ENCODE measurements at regions not wholly inside any gene's neighbourhood (a gene's known extent, or its start where the extent isn't known, plus 50 kb on each side); places are given as distances from the start of the nearest gene placed in this dataset.
"Not testable (repeated sequence)": the region's sequence is repeated elsewhere in the genome, so short reads cannot be mapped to it uniquely, and the experiment has no call there.

DNA sequence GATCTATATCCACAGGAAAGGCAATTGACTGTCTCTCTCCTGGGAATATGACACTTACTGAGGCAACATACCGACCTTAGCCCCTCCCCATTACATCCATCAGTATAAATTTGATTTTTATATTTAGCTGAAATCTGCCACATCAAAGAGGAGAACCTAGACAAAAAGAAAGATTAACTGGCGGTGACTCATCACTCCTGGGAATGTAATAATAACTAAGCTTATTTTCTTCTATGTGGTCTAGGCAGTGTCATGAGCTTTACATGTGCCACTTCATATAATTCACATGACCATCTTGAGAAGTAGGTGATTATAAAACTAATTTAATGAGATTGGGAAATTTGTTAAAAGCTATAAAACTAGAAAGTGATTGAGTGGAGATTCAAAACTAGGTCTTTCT, 520.0 kb upstream of the HS3ST5 start:
- DNase-seq (ENCODE audit: low read depth in 4 of 4, low spot score in 3 of 4) = no peak

DNA sequence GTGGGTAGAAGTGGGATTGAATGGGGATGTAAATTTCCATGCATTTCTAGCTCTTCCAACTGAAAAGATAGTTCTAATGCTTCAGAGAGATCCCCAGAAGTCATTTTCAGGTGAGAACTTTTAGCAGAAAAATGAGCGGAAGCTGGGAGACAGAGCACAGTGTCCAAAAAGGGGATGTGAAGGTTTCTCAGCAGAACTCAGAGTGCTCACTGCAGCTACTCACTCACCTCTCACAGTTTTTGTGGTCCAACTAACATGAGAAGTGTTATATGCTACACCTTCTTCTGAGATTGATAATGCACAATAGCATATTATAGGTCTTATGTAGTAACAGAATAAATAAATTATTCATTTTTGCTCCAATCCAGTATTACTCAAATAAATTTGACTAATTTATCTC, 519.2 kb upstream of the HS3ST5 start:
- no peak for DNase-seq (ENCODE audit: low read depth in 4 of 4, low spot score in 3 of 4)

- DNase-seq (ENCODE audit: low read depth in 4 of 4, low spot score in 3 of 4) = no peak
These were observed 501.5 kb upstream of the HS3ST5 start for GRCh38 chr6:114844359-114844758.

DNA sequence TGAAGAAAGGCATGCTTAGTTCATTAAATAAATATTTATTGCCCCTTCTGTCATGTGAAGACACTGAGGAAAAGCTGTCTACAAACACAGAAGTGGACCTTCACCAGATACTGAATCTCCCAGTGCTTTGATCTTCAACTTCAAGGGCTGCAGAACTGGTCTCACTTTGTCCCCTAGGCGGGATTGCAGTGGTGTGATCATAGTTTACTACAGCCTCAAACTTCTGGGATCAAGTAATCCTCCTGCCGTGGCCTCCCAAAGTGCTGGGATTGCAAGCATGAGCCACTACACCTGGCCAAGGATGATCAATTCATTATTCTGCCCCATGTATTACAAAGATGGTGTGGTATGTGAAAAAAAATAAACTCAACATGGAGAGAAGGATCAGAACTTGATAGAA, 496.2 kb upstream of the HS3ST5 start:
- no peak for DNase-seq (ENCODE audit: low read depth in 4 of 4, low spot score in 3 of 4)

- DNase-seq (ENCODE audit: low read depth in 4 of 4, low spot score in 3 of 4) = no peak
These were observed 490.4 kb upstream of the HS3ST5 start for GRCh38 chr6:114833211-114833610.

GRCh38 chr6:114830515-114830914, 487.7 kb upstream of the HS3ST5 start:
- DNase-seq (ENCODE audit: low read depth in 4 of 4, low spot score in 3 of 4) = no peak

GRCh38 chr6:114827135-114827534, 484.3 kb upstream of the HS3ST5 start:
- no peak for DNase-seq (ENCODE audit: low read depth in 4 of 4, low spot score in 3 of 4)

- no peak for DNase-seq (ENCODE audit: low read depth in 4 of 4, low spot score in 3 of 4)
These were observed 481.6 kb upstream of the HS3ST5 start for GRCh38 chr6:114824409-114824808.

- no peak for DNase-seq (ENCODE audit: low read depth in 4 of 4, low spot score in 3 of 4)
These were observed 473.9 kb upstream of the HS3ST5 start for GRCh38 chr6:114816678-114817077.

- DNase-seq (ENCODE audit: low read depth in 4 of 4, low spot score in 3 of 4) = no peak
These were observed 467.6 kb upstream of the HS3ST5 start for GRCh38 chr6:114810468-114810867.

DNA sequence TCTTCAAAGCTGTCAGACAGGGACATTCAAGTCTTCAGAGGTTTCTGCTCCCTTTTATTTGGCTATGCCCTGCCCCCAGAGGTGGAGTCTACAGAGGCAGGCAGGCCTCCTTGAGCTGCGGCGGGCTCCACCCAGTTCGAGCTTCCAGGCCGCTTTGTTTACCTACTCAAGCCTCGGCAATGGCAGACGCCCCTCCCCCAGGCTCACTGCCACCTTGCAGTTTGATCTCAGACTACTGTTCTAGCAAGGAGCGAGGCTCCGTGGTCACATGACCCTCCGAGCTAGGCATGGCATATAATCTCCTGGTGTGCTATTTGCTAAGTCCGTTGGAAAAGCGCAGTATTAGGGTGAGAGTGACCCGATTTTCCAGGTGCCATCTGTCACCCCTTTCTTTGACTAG, 462.6 kb upstream of the HS3ST5 start:
- not testable (repeated sequence) for DNase-seq (ENCODE audit: low read depth in 4 of 4, low spot score in 3 of 4)

- no peak for DNase-seq (ENCODE audit: low read depth in 4 of 4, low spot score in 3 of 4)
These were observed 453.8 kb upstream of the HS3ST5 start for GRCh38 chr6:114796576-114796975.

GRCh38 chr6:114793428-114793827, 450.6 kb upstream of the HS3ST5 start:
- DNase-seq (ENCODE audit: low read depth in 4 of 4, low spot score in 3 of 4) = no peak

DNA sequence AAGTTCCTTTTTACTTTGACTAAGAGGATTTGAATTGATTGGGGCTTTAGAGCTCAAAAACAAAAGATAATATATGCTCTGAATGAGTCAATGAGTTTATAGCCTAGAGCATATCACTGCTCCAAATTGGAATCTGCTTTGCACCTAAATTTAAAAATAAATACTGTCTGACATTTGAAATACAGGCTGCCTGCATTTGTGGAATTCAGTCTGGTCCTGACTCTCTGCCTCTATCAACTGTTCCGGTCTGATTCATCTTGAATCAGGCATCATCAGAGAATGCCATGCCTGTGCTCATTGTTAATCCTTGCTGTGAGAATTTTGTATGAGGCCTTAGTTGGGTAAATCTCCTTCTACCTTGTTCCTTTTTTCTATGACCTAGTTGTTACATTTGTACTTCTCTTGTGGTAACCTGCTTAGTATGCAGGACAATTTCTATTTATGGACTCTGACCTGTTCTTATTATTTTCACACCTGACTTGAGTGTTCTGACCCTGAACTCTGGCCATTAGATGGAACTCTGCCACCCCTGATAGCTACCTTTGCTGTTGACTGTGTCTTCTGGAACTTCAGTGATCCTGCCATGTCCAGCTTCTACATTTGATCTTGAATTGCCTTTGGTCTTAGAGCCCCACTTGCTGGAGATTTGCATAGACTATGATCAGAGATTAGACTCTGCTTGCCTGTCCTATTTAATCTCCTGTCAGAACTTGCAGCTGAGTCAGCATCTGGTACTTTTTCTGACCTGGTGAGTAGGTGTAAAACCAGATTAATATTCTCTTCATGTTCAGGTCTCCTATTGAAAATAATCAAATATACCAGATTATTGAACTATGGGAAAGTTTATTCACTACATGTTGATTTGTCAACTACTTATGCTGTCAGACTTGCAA, 442.7 kb upstream of the HS3ST5 start:
- DNase-seq (ENCODE audit: low read depth in 4 of 4, low spot score in 3 of 4) = no peak

DNA sequence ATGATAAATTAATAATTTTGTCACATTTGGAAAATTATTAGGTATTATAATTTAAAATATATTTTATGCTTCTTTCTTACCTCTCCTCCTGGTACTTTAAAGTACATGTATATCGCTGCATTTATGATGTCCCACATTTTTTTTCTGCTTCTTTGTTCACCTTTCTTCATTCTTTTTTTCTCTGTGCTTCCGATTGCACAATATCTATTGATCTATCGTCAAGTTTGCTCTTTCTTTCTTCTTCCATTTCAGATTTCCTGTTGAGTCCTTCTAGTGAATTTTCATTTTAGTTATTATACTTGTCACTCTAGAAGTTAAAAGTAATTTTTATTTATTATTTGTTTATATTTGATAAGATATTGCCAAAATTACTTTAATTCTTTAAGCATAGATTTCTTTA, 441.0 kb upstream of the HS3ST5 start:
- DNase-seq (ENCODE audit: low read depth in 4 of 4, low spot score in 3 of 4) = no peak

- no peak for DNase-seq (ENCODE audit: low read depth in 4 of 4, low spot score in 3 of 4)
These were observed 440.3 kb upstream of the HS3ST5 start for GRCh38 chr6:114783083-114783482.

DNA sequence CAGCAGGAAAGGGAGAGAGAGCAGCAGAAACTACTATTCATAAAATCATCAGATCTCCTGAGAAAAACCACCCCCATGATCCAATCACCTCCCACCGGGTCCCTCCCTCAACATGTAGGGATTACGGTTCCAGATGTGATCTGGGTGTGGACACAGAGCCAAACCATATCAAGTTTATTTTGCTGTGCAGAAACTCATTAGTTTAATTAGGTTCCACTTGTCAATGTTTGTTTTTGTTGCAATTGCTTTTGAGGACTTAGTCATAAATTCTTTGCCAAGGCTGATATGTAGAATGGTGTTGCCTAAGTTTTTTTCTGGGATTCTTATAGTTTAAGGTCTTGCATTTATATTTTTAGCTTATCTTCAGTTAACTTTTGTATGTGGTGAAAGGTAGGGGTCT, 422.0 kb upstream of the HS3ST5 start:
- no peak for DNase-seq (ENCODE audit: low read depth in 4 of 4, low spot score in 3 of 4)

DNA sequence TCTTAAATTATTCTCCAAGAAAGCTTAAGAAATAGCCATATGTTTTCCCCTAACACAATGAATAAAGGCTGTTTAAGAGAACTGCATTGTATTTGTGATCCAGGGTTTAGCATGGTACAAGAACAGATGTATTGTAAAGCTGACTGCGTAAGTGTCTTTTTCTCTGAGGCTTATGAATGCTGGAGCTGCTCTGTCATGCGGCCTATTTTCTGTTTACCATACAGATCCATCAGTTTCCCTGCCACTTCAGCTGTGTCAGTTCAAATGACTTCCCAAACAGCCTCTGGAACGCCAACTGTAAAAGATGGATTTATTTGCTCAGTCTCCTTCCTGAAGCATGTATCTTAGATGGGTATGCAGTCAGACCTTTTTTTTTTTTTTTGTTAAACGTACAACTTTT, 419.3 kb upstream of the HS3ST5 start:
- no peak for DNase-seq (ENCODE audit: low read depth in 4 of 4, low spot score in 3 of 4)

DNA sequence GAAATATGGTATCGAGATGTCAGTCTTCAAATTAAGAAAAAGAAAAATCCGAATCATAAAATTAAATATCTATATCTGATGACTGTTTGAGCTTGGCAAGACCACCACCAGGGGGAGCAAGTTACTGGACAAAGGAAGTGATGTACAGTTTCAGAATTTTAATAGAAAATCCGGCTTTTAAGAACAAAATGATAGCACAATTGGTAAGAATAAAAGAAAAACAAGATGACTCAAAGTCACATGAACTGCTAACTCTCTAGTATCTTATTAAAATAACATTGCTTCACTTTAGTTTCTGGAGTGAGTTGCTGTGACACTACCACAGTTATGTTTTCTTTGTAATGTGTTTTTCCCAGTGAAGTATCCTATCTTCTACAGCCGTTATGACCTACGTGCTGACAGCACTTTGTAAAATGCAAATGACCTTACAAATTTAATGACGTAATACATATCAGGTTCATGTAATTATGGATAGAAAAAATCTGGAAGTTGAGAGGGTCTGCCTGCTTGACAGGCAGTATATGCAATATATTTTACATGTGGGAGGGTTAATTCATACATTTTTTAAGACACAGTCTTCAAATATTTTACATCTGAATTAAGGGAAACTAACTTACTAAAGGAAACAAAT, 405.3 kb upstream of the HS3ST5 start:
- peak; percentile 7 to 22 (median 13) for DNase-seq (ENCODE audit: low read depth in 4 of 4, low spot score in 3 of 4)

DNA sequence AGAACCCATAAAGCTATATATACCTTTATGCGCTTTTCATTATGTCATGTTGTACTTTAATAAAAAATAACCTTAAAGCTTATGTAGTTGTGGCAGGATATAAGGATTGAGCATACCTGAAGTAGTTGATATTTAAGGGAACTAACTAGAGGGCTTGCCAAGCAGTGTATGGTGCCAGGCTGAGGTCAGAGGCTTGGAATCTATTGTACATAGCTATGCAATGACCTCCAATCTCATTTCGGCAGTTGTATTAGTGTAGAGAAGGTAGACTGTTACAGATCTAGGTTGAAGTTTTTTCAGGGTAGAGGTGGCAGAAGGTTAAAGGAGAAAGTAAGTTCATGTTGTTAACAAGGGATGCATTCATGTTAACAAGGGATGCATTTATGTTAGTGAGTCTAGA, 397.7 kb upstream of the HS3ST5 start:
- no peak for DNase-seq (ENCODE audit: low read depth in 4 of 4, low spot score in 3 of 4)

DNA sequence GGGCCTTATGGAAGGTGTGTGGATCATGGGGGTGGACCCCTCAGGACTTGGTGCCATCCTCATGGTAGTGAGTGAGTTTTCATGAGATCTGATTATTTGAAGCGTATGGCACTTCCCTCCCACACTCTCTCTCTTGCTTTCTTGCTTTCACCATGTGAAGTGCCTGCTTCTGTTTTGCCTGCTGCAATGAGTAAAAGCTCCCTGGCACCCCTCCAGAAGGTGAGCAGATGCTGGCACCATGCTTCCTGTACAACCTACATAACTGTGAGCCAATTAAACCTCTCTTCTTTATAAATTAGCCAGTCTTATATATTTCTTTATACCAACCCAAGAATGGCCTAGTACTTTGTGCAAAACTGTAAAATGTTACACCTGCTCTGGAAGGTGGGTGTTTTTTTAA, 396.8 kb upstream of the HS3ST5 start:
- DNase-seq (ENCODE audit: low read depth in 4 of 4, low spot score in 3 of 4) = no peak

DNA sequence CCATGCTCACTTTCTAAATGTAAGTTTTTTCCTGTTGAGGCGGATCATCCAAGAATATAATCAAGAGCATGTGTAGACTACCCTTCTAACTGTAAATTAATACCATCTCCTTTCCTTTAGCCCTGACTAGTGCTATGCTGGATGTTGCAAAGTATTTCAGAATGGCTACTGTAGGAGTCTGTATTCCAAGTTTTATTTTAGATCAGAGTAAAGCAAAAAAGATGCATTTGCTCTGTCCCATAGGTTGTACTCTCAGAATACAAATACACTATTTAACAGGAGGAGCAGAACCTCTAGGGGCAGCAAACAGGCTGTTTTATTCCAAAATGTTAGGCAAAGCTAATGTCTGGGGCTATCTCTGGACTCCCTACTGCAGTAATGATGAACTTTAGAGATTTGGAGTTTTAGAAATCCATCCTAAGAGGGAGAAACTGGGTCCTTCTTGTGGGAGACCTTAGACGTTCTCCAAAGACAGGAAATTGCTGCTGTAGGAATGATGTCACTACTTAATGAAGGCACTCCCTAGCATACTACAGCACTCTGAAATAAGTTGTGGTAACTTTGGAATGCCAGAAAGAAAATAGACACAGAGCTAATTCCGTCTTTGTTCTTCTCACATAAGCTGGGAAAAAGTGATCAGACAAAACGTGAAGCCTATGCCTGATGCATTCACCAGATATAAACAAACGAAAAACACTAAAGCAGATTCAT, 392.4 kb upstream of the HS3ST5 start:
- DNase-seq (ENCODE audit: low read depth in 4 of 4, low spot score in 3 of 4) = no peak

Measured in left renal pelvis (tissue), 4 donors.